Caco-2 (cell line): ENCODE measurements at regions not wholly inside any gene's neighbourhood (a gene's known extent, or its start where the extent isn't known, plus 50 kb on each side); places are given as distances from the start of the nearest gene placed in this dataset.

Experiments
- BruUV-seq: library from RNA; stranded (reverse); fragments of 400-500 nt; replicated peaks from 2 replicates; lab custom pipeline; 2021; lab: Mats Ljungman, UMichigan
- CTCF ChIA-PET: fragments of 300-600 bp; sonication (Branson Sonifier 250); formaldehyde crosslinking; loops from one replicate; lab custom pipeline; 2022; ENCODE audit warnings: antibody characterized with exemption; lab: Charles Lee
- POLR2A ChIA-PET: fragments of 300-600 bp; sonication (Branson Sonifier 250); formaldehyde crosslinking; loops from one replicate; lab custom pipeline; 2022; ENCODE audit warnings: antibody characterized with exemption; lab: Charles Lee
- DNase-seq, 2 experiments: peaks; one replicate each; pipeline versions ENCODE4 v3.0.0 to v3.0.0-alpha.2; 2020 to 2022
- H3K27me3 ChIP-seq: replicated peaks from 2 replicates; pipeline ENCODE4 v1.6.0; 2011; ENCODE audit warnings: low read length; ENCODE audit not compliant: control insufficient read depth, insufficient read depth
- H3K36me3 ChIP-seq: 2 replicates; pipeline ENCODE4 v1.5.1; 2011; ENCODE audit warnings: low read length; ENCODE audit not compliant: control insufficient read depth, insufficient read depth
- H3K4me1 ChIP-seq: fragments of 250-450 bp; sonication (Bioruptor Pico); 2 replicates; pipeline ENCODE4 v1.5.1; 2020; ENCODE audit warnings: mild to moderate bottlenecking
- H3K4me3 ChIP-seq: 2 replicates; pipeline ENCODE4 v1.5.1; 2011; ENCODE audit warnings: low read depth, mild to moderate bottlenecking, control low read depth, low read length
- H3K9me3 ChIP-seq: fragments of 250-450 bp; sonication (Bioruptor Pico); 2 replicates; pipeline ENCODE4 v1.5.1; 2020; ENCODE audit warnings: mild to moderate bottlenecking, moderate library complexity
- H3K27ac Mint-ChIP-seq: one replicate; pipeline ENCODE4 v1.8.0; 2022; ENCODE audit warnings: mixed read lengths; ENCODE audit not compliant: unreplicated experiment
- H3K27me3 Mint-ChIP-seq: one replicate; pipeline ENCODE4 v1.8.0; 2022; ENCODE audit warnings: mixed read lengths; ENCODE audit not compliant: insufficient read depth, unreplicated experiment
- H3K36me3 Mint-ChIP-seq: one replicate; pipeline ENCODE4 v1.8.0; 2022; ENCODE audit warnings: mild to moderate bottlenecking, mixed read lengths; ENCODE audit not compliant: insufficient read depth, unreplicated experiment
- H3K4me1 Mint-ChIP-seq: one replicate; pipeline ENCODE4 v1.8.0; 2022; ENCODE audit warnings: low read depth, mixed read lengths; ENCODE audit not compliant: unreplicated experiment
- H3K4me3 Mint-ChIP-seq: one replicate; pipeline ENCODE4 v1.8.0; 2022; ENCODE audit warnings: mild to moderate bottlenecking, moderate library complexity, mixed read lengths; ENCODE audit not compliant: unreplicated experiment
- H3K9me3 Mint-ChIP-seq: one replicate; pipeline ENCODE4 v1.8.0; 2022; ENCODE audit warnings: mixed read lengths; ENCODE audit not compliant: unreplicated experiment
- CTCF ChIP-seq, 2 experiments: fragments of 200-600 bp in 1 of 2; IDR thresholded peaks; 1 replicate in 1 of 2; 2 replicates in 1 of 2; pipeline versions ENCODE4 v1.5.1 to v1.8.0; 2011 to 2022; ENCODE audit warnings: antibody characterized with exemption in 1 of 2, control low read depth in 1 of 2, inconsistent platforms in 1 of 2, low read depth in 1 of 2, low read length in 1 of 2, mild to moderate bottlenecking in 1 of 2, moderate library complexity in 1 of 2; ENCODE audit not compliant: insufficient read depth in 1 of 2, severe bottlenecking in 1 of 2, unreplicated experiment in 1 of 2
- intact Hi-C: fragments of 100-400 bp; cut with micrococcal nuclease; formaldehyde crosslinking; loops from one replicate; pipeline ENCODE4 v1.10.0; 2022; ENCODE audit not compliant: unreplicated experiment

GRCh38 chr2:181760521-181760920, 80.2 kb upstream of the NEUROD1 start:
- Mint-ChIP-seq H3K9me3 (no peaks in the 10 kb centered on the region), H3K27me3 (no peaks in the 10 kb centered on the region), H3K4me1 (no peaks in the 10 kb centered on the region), H3K27ac (no peak overlapping the region), H3K4me3 (no peak overlapping the region), H3K36me3 (no peaks in the 10 kb centered on the region)
- no peak for DNase-seq
- TF ChIP-seq CTCF (IDR thresholded peaks at IDR 0.05; ENCODE audit: insufficient read depth in 1 of 2, low read depth in 1 of 2, low read length in 1 of 2, severe bottlenecking in 1 of 2, unreplicated experiment in 1 of 2), result no peak
- Histone ChIP-seq H3K4me1 (no peaks in the 10 kb centered on the region), H3K27me3 (no peaks in the 10 kb centered on the region), H3K36me3 (no peaks in the 10 kb centered on the region), H3K9me3 (no peaks in the 10 kb centered on the region), H3K4me3 (no peak overlapping the region)
- intact Hi-C loops, result no loop called here
- BruUV-seq, result no TSS peak
- ChIA-PET CTCF (no interaction called here), POLR2A (no interaction called here)

- Histone ChIP-seq H3K4me3 (no peak overlapping the region), H3K27me3 (no peaks in the 10 kb centered on the region), H3K9me3 (no peaks in the 10 kb centered on the region), H3K36me3 (no peaks in the 10 kb centered on the region), H3K4me1 (no peaks in the 10 kb centered on the region)
- DNase-seq, result no peak
- TF ChIP-seq CTCF (IDR thresholded peaks at IDR 0.05; ENCODE audit: insufficient read depth in 1 of 2, low read depth in 1 of 2, low read length in 1 of 2, severe bottlenecking in 1 of 2, unreplicated experiment in 1 of 2), result no peak
- intact Hi-C loops, result no loop called here
- H3K27ac Mint-ChIP-seq, result no peak overlapping the region
- ChIA-PET CTCF (no interaction called here), POLR2A (no interaction called here)
- H3K4me1 Mint-ChIP-seq, result no peaks in the 10 kb centered on the region
- no peaks in the 10 kb centered on the region for H3K9me3 Mint-ChIP-seq
- H3K27me3 Mint-ChIP-seq, result no peaks in the 10 kb centered on the region
- no TSS peak for BruUV-seq
- H3K36me3 Mint-ChIP-seq, result no peaks in the 10 kb centered on the region
- H3K4me3 Mint-ChIP-seq, result no peak overlapping the region
Observed at GRCh38 chr2:181761175-181761574, 80.9 kb upstream of the NEUROD1 start.

GRCh38 chr2:181762000-181762399, 81.7 kb upstream of the NEUROD1 start:
- BruUV-seq, result no TSS peak
- H3K9me3 ChIP-seq, result no peaks in the 10 kb centered on the region
- H3K4me3 ChIP-seq, result no peak overlapping the region
- no peaks in the 10 kb centered on the region for H3K36me3 Mint-ChIP-seq
- POLR2A ChIA-PET, result no interaction called here
- H3K36me3 ChIP-seq, result no peaks in the 10 kb centered on the region
- no peak for DNase-seq
- no peaks in the 10 kb centered on the region for H3K9me3 Mint-ChIP-seq
- CTCF ChIA-PET, result no interaction called here
- H3K27me3 ChIP-seq, result no peaks in the 10 kb centered on the region
- no peak overlapping the region for H3K27ac Mint-ChIP-seq
- intact Hi-C loops, result no loop called here
- H3K27me3 Mint-ChIP-seq, result no peaks in the 10 kb centered on the region
- TF ChIP-seq CTCF (IDR thresholded peaks at IDR 0.05; ENCODE audit: insufficient read depth in 1 of 2, low read depth in 1 of 2, low read length in 1 of 2, severe bottlenecking in 1 of 2, unreplicated experiment in 1 of 2), result no peak
- no peak overlapping the region for H3K4me3 Mint-ChIP-seq
- H3K4me1 Mint-ChIP-seq, result no peaks in the 10 kb centered on the region
- no peaks in the 10 kb centered on the region for H3K4me1 ChIP-seq
